ENCODE measurements at regions not wholly inside any gene's neighbourhood (a gene's known extent, or its start where the extent isn't known, plus 50 kb on each side); places are given as distances from the start of the nearest gene placed in this dataset.

- TF ChIP-seq, protein P1, sequence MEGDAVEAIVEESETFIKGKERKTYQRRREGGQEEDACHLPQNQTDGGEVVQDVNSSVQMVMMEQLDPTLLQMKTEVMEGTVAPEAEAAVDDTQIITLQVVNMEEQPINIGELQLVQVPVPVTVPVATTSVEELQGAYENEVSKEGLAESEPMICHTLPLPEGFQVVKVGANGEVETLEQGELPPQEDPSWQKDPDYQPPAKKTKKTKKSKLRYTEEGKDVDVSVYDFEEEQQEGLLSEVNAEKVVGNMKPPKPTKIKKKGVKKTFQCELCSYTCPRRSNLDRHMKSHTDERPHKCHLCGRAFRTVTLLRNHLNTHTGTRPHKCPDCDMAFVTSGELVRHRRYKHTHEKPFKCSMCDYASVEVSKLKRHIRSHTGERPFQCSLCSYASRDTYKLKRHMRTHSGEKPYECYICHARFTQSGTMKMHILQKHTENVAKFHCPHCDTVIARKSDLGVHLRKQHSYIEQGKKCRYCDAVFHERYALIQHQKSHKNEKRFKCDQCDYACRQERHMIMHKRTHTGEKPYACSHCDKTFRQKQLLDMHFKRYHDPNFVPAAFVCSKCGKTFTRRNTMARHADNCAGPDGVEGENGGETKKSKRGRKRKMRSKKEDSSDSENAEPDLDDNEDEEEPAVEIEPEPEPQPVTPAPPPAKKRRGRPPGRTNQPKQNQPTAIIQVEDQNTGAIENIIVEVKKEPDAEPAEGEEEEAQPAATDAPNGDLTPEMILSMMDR (IDR thresholded peaks at IDR 0.05): no peak
- no peak for TF ChIP-seq POLR2A (IDR thresholded peaks at IDR 0.05)
Measured at GRCh38 chr18:34158881-34159690, 65.6 kb downstream of the NOL4 start.

All from body of pancreas (tissue), 4 donors.